Activated T-cell treated with anti-CD3 and anti-CD28 coated beads, Interleukin-2, amount 50 U/mL, for 1 hour (primary cell): ENCODE measurements at regions not wholly inside any gene's neighbourhood (a gene's known extent, or its start where the extent isn't known, plus 50 kb on each side); places are given as distances from the start of the nearest gene placed in this dataset.
"Not testable (repeated sequence)": the region's sequence is repeated elsewhere in the genome, so short reads cannot be mapped to it uniquely, and the experiment has no call there.

Source experiments
- DNase-seq: peaks from one replicate; pipeline ENCODE4 v3.0.0-alpha.2; 2020

GRCh38 chr2:192983173-192983572, 788.4 kb upstream of the TMEFF2 start:
- no peak for DNase-seq

- no peak for DNase-seq
Measured at GRCh38 chr2:192978395-192978794, 783.7 kb upstream of the TMEFF2 start.

DNA sequence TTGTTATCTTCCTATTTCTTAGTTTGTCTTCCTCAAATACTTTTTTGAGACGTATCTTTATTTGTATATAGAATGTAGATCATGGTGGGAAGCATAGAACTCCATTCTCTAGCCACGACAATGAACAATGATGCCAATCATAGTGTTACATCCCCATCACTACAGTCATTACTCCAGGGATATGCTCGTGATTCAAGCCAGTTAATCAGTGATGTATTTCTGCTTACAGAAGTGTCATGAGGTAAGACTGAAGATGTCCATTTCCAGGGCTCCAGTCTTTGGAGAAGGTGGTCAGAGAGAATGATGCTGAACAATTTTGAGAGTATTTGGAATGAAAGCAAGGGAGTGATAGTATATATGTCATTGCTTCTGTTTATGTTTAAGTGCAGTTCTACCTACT, 777.2 kb upstream of the TMEFF2 start:
- no peak for DNase-seq

DNA sequence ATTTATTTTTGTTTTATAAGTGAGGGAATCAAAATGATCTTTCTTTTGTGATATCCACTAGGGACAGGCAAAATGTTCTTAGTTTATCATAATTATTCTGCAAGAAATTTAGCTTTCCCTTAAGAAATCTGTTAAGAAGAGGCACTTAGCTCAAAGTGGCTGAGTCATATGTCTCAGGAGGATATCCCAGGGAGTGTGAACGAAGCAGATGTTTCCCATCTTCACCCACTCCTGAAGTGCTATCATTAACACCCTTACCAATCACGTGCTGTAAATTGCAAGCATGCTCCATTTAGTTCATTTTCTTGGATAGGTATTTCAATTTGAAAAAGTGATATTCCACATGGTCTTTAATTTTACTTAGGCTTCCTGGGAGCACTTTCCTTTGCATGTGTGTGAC, 774.3 kb upstream of the TMEFF2 start:
- no peak for DNase-seq

GRCh38 chr2:192960945-192961344, 766.2 kb upstream of the TMEFF2 start:
- no peak for DNase-seq

DNA sequence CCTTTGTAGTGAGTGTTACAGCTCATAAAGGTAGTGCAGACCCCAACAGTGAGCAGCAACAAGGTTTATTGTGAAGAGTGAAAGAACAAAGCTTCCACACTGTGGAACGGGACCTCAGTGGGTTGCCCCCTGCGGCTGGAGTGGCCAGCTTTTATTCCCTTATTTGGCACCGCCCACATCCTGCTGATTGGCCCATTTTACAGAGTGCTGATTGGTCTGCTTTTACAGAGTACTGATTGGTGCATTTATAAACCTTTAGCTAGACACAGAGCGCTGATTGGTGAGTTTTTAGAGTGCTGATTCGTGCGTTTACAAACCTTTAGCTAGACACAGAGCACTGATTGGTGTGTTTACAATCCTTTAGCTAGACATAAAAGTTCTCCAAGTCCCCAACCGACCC, 763.9 kb upstream of the TMEFF2 start:
- not testable (repeated sequence) for DNase-seq

GRCh38 chr2:192957425-192957824, 762.7 kb upstream of the TMEFF2 start:
- DNase-seq = no peak

DNA sequence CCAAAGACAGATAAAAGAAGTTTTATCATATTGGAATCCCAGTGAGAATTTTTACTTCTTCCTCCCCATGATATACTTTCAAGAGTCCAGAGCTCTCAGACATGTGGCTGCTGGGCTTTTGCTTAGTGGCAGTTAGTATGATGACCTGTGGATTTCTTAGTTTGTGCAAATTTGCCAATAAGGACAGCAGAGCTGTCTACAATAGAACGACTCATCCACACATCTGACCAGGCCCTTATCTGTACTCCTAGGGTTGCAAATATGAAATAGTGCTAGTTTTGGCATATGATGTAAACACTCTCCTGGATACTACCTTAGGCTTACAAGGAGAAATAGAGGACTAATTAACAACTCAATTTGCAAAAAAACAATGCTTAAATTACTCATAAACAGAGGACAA, 758.4 kb upstream of the TMEFF2 start:
- no peak for DNase-seq

- no peak for DNase-seq
Measured at GRCh38 chr2:192952245-192952644, 757.5 kb upstream of the TMEFF2 start.

DNA sequence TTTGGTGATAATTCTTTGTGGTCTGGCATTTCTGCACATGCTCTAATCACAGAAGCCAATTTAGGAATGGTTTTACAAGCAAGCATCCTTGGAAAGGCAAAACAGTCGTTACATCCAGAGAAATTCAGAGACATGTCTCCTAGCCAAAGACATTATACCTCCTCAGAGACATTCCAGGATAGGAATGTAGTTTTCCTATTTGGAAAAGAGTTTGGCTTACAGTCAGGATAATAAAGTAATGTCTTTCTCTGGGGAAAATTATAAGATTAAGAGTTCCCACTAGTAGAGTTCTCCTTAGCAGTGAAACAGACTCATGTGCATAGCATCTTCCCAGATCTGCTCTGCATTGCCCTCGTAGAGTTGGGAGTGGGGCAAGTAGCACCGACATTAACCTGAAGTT, 753.6 kb upstream of the TMEFF2 start:
- no peak for DNase-seq

DNA sequence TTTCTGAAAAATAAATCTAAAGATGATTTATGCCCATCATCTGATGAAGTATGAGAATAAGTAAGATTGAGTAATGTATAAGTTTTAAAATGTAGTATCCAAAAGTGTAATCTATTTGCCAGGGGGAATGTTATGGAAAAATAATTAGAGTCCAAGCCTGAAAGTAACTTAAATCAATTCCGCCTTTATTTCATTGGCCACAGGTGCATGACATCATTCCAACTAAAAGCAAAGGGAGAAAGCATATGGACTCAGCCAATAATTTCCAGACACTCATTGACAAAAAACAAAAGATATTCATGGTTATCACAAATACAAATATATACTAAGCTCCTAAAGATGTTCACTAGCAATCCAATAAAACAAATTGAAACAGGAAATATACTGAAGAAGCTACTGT, 752.6 kb upstream of the TMEFF2 start:
- DNase-seq = no peak

GRCh38 chr2:192940767-192941166, 746.0 kb upstream of the TMEFF2 start:
- no peak for DNase-seq

- no peak for DNase-seq
Measured at GRCh38 chr2:192932376-192932775, 737.6 kb upstream of the TMEFF2 start.

DNA sequence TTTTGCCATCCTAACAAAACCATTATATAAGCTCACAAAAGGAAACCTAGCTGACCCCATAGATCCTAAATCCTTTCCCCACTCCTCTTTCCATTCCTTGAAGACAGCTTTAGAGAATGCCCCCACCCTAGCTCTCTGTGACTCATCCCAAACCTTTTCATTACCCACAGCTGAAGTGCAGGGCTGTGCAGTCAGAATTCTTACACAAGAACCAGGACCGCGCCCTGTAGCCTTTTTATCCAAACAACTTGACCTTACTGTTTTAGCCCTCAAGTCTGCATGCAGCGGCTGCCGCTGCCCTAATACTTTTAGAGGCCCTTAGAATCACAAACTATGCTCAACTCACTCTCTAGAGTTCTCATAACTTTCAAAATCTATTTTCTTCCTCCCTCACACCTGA, 726.9 kb upstream of the TMEFF2 start:
- DNase-seq = not testable (repeated sequence)

DNA sequence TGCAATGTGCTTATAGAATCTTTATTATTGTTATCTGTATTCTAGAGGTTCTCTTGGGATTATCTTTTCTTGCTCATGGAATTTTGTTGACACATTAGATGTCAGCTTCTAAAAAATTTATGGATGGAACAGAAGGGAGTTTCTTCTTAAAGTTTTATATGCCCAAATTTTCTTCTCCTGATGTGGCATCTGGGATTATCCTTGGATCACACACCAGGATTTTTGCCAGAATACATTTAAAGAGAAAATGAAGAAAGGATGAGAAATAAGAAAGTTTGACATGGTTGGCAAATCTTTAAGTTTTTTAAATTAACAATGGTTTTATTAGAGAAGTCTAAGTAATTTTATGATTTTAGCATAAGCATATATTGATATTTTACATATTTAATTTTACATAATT, 706.7 kb upstream of the TMEFF2 start:
- no peak for DNase-seq

- DNase-seq = no peak
Measured at GRCh38 chr2:192899466-192899865, 704.7 kb upstream of the TMEFF2 start.

- not testable (repeated sequence) for DNase-seq
Measured at GRCh38 chr2:192893976-192894375, 699.2 kb upstream of the TMEFF2 start.

DNA sequence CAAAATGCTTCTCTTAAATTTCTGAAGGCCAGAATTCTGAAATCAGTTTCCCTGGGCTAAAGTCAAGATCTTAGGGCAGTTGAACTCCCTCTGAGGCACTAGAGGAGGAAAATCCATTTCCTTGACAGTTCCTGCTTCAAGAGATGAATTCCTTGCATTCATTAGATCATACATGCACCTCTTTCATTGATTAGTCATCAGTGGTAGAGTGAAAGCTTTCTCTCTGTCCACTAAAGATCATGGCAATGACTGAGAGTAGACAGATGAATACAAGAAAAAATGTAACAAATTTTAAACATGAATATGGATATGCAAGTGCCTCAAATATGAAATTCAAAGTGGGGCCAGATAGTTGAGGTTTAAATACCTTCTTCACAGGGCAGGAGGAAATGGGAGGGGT, 693.4 kb upstream of the TMEFF2 start:
- no peak for DNase-seq

DNA sequence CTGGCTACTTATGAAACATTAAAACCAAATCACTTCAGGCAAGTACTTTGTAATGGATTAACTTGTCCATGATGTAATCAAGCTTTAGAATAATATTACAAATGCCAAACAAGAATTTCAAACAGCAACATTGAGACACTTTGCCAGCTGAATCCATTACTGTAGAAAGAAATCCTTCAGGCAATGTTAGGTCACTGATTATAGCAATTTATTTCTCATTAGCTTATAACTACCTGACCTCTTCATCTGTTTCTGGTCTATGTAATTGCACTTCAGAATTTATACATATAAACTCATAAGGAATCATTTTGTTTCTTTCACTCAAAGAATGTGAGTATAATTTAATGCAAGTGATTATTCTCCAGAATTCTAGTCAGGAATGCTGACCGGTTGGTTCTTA, 692.6 kb upstream of the TMEFF2 start:
- no peak for DNase-seq

DNA sequence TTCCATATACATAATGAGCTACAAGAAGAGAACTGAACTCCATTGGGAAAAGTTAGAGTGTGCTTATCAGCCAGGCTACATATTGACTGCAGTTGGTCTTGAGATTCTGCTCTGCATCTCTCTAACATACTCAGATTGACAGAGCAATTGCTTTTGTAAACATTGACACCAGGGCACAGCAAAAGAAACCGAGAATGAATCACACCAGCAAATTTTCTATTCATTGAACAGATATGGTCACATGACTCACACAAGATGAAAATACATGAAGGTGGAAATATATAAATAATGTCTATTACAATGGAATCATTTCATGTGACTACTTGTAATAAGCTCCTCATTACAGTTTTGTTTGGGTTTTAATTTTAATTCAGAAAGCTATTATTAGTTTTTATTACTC, 691.9 kb upstream of the TMEFF2 start:
- DNase-seq = no peak

- DNase-seq = no peak
Measured at GRCh38 chr2:192885569-192886160, 690.9 kb upstream of the TMEFF2 start.

- DNase-seq = no peak
Measured at GRCh38 chr2:192877159-192877558, 682.4 kb upstream of the TMEFF2 start.

DNA sequence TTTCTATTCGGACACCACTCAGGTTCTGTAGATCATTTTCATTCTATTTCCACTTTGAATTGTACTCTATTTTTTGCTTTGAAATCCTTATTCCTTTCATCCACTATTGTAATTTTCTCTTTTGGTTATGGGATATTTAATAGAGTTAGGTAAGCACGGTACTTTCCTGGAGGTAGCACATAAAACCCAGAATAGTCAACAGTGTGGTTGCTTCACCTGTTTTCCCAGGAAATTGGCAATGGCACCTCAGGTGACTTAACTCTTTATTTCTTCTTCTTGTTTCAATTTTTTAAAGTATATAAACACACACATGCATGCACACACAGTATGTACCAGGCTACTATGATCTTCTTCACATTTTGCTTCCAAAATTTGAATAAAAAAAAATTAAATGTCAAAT, 682.0 kb upstream of the TMEFF2 start:
- no peak for DNase-seq

DNA sequence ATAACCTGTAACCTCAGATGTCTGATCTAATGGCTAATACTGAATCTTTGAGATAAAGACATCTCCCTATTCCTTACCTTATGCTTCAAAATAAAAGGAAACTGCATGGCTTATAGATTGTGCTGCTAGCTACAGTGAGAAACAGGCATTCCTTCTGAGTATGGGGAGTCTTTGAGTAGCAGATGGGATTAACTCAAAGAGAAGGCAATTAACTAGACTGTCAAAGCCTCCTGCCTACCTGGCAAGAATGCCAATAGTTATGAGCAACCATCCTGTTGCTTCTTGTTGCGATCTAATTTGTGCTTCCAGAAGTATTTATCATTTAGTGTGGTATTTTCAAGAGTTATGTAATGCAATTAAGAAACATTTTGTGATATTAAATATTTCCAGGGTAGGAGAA, 660.0 kb upstream of the TMEFF2 start:
- no peak for DNase-seq

GRCh38 chr2:192854031-192854430, 659.3 kb upstream of the TMEFF2 start:
- no peak for DNase-seq

DNA sequence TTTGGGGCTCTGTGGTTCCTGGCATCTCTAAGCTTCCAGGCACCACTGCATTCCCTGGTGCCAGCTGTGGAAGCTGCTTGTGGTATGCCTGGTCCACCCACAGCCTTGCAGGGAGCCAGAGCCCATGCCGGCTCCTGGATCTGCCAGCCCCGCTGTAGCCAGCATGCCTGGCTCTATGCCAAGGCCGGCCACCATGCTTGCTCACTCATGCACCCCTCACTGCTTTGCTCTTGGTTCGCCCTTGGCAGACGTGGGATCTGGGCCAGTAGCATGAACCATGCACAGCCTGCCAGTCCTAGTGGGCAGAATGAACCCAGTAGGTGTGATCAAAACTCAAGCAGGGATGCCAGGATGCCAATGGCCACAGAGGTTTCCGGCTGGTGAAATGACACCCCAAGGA, 634.2 kb upstream of the TMEFF2 start:
- DNase-seq = no peak
